IMR-90 (cell line): ENCODE measurements at regions not wholly inside any gene's neighbourhood (a gene's known extent, or its start where the extent isn't known, plus 50 kb on each side); places are given as distances from the start of the nearest gene placed in this dataset.

Experiments used
- ATAC-seq: fragments of 200-7000 bp; cut with Tn5 transposase; 2 replicates; pipeline ENCODE4 v1.9.1; 2020; ENCODE audit warnings: low read depth, mild to moderate bottlenecking, moderate library complexity
- BruUV-seq: library from RNA; stranded (reverse); fragments of 400-500 nt; replicated peaks from 2 replicates; lab custom pipeline; 2021; lab: Mats Ljungman, UMichigan
- CTCF ChIA-PET: fragments of 300-600 bp; formaldehyde crosslinking; extraction: SDS; loops from one replicate; lab custom pipeline; 2021; ENCODE audit warnings: antibody characterized with exemption; lab: Yijun Ruan, JAX
- POLR2A ChIA-PET: fragments of 300-600 bp; sonication (Branson Sonifier 250); formaldehyde crosslinking; loops from one replicate; lab custom pipeline; 2022; ENCODE audit warnings: antibody characterized with exemption; ENCODE audit not compliant: unreplicated experiment; lab: Charles Lee
- DNase-seq: peaks from one replicate; pipeline ENCODE4 v3.0.0; 2013
- H2AFZ ChIP-seq: replicated peaks from 2 replicates; pipeline ENCODE3; 2013; ENCODE audit warnings: low read length, mild to moderate bottlenecking; ENCODE audit not compliant: poor library complexity
- H2AK5ac ChIP-seq: 2 replicates; pipeline ENCODE4 v1.6.1; 2013; ENCODE audit warnings: low read depth, low read length, inconsistent platforms
- H2AK9ac ChIP-seq: replicated peaks from 2 replicates; pipeline ENCODE3; 2013; ENCODE audit warnings: mild to moderate bottlenecking, low read depth, low read length, moderate library complexity; ENCODE audit not compliant: poor library complexity
- H2BK120ac ChIP-seq: 2 replicates; pipeline ENCODE4 v1.6.1; 2013; ENCODE audit warnings: low read depth, low read length, inconsistent platforms
- H2BK15ac ChIP-seq: 3 replicates; pipeline ENCODE4 v1.6.1; 2013; ENCODE audit warnings: low read depth, low read length, inconsistent platforms
- H2BK20ac ChIP-seq: 2 replicates; pipeline ENCODE4 v1.6.1; 2013; ENCODE audit warnings: low read depth, mild to moderate bottlenecking, inconsistent platforms, low read length, moderate library complexity
- H2BK5ac ChIP-seq: 2 replicates; pipeline ENCODE4 v1.6.1; 2013; ENCODE audit warnings: mild to moderate bottlenecking, low read depth, low read length, inconsistent platforms; ENCODE audit not compliant: poor library complexity, severe bottlenecking
- H3K14ac ChIP-seq: replicated peaks from 2 replicates; pipeline ENCODE4 v1.6.1; 2013; ENCODE audit warnings: low read depth, low read length, inconsistent platforms
- H3K18ac ChIP-seq: 2 replicates; pipeline ENCODE4 v1.6.1; 2013; ENCODE audit warnings: low read depth, low read length, control low read depth
- H3K23ac ChIP-seq: 2 replicates; pipeline ENCODE4 v1.6.1; 2013; ENCODE audit warnings: low read depth, low read length, inconsistent platforms
- H3K27ac ChIP-seq: 2 replicates; pipeline ENCODE4 v1.5.1; 2013; ENCODE audit warnings: mild to moderate bottlenecking, control low read depth, low read length; ENCODE audit not compliant: insufficient read depth
- H3K27me3 ChIP-seq: 2 replicates; pipeline ENCODE4 v1.6.1; 2013; ENCODE audit warnings: low read length; ENCODE audit not compliant: control insufficient read depth, insufficient read depth
- H3K36me3 ChIP-seq: 2 replicates; pipeline ENCODE4 v1.6.1; 2013; ENCODE audit warnings: low read length, mixed read lengths; ENCODE audit not compliant: control insufficient read depth, insufficient read depth
- H3K4ac ChIP-seq: 2 replicates; pipeline ENCODE4 v1.6.1; 2013; ENCODE audit warnings: low read depth, low read length, inconsistent platforms
- H3K4me1 ChIP-seq: 2 replicates; pipeline ENCODE4 v1.6.1; 2013; ENCODE audit warnings: low read length, mixed read lengths; ENCODE audit not compliant: control insufficient read depth, insufficient read depth
- H3K4me2 ChIP-seq: 2 replicates; pipeline ENCODE4 v1.6.1; 2013; ENCODE audit warnings: low read depth, mild to moderate bottlenecking, control low read depth, low read length, moderate library complexity
- H3K4me3 ChIP-seq: 2 replicates; pipeline ENCODE4 v1.5.1; 2013; ENCODE audit warnings: low read depth, mild to moderate bottlenecking, control low read depth, low read length, moderate library complexity; ENCODE audit not compliant: insufficient read depth
- H3K56ac ChIP-seq: 2 replicates; pipeline ENCODE4 v1.6.1; 2013; ENCODE audit warnings: low read length, inconsistent platforms; ENCODE audit not compliant: insufficient read depth; ENCODE audit errors: extremely low read depth
- H3K79me1 ChIP-seq, 2 experiments: 2 replicates each; pipeline ENCODE4 v1.6.1; 2013; ENCODE audit warnings: low read length in 2 of 2, inconsistent platforms in 1 of 2, low read depth in 1 of 2
- H3K9ac ChIP-seq: 2 replicates; pipeline ENCODE4 v1.6.1; 2013; ENCODE audit warnings: low read depth, low read length, control low read depth
- H3K9me1 ChIP-seq: 2 replicates; pipeline ENCODE4 v1.6.1; 2013; ENCODE audit warnings: low read length, inconsistent platforms; ENCODE audit not compliant: insufficient read depth
- H3K9me3 ChIP-seq: 2 replicates; pipeline ENCODE4 v1.6.1; 2013; ENCODE audit warnings: low read length; ENCODE audit not compliant: control insufficient read depth, insufficient read depth
- H4K20me1 ChIP-seq: 2 replicates; pipeline ENCODE4 v1.6.1; 2013; ENCODE audit warnings: low read length, inconsistent platforms; ENCODE audit not compliant: insufficient read depth
- H4K5ac ChIP-seq: 2 replicates; pipeline ENCODE4 v1.6.1; 2013; ENCODE audit warnings: mild to moderate bottlenecking, low read depth, low read length, control low read depth
- H4K8ac ChIP-seq, 2 experiments: 2 replicates each; pipeline ENCODE4 v1.6.1; 2013; ENCODE audit warnings: low read depth in 2 of 2, low read length in 2 of 2, control low read depth in 1 of 2, inconsistent platforms in 1 of 2
- H4K91ac ChIP-seq: 2 replicates; pipeline ENCODE4 v1.6.1; 2013; ENCODE audit warnings: low read depth, low read length, inconsistent platforms; ENCODE audit not compliant: insufficient read depth
- BHLHE40 ChIP-seq: fragments of 150-350 bp; IDR thresholded peaks from 2 replicates; pipeline ENCODE4 v1.6.1; 2016; ENCODE audit warnings: mild to moderate bottlenecking, low read depth, low read length
- CEBPB ChIP-seq: IDR thresholded peaks from 2 replicates; pipeline ENCODE4 v1.6.1; 2012; ENCODE audit warnings: low read depth, low read length, improper control_type of control experiment
- CHD1 ChIP-seq: IDR thresholded peaks from 2 replicates; pipeline ENCODE4 v1.6.1; 2012; ENCODE audit warnings: low read depth, low read length, improper control_type of control experiment
- CTCF ChIP-seq: conservative IDR thresholded peaks from 2 replicates; pipeline ENCODE4 v1.5.1; 2012; ENCODE audit warnings: mild to moderate bottlenecking, low read depth, low read length, improper control_type of control experiment
- ELK1 ChIP-seq: fragments of 150-350 bp; IDR thresholded peaks from 2 replicates; pipeline ENCODE4 v1.6.1; 2016; ENCODE audit warnings: low read depth, mild to moderate bottlenecking, low read length, moderate library complexity, borderline replicate concordance
- FOS ChIP-seq: fragments of 150-350 bp; IDR thresholded peaks from 2 replicates; pipeline ENCODE4 v1.6.1; 2016; ENCODE audit warnings: low read depth, low read length
- MAFK ChIP-seq: IDR thresholded peaks from 2 replicates; pipeline ENCODE4 v1.6.1; 2012; ENCODE audit warnings: low read depth, low read length, improper control_type of control experiment
- MAZ ChIP-seq: IDR thresholded peaks from 2 replicates; pipeline ENCODE4 v1.6.1; 2012; ENCODE audit warnings: low read depth, mild to moderate bottlenecking, low read length, improper control_type of control experiment, moderate library complexity, borderline replicate concordance
- MXI1 ChIP-seq: IDR thresholded peaks from 2 replicates; pipeline ENCODE4 v1.6.1; 2012; ENCODE audit warnings: low read depth, mild to moderate bottlenecking, low read length, moderate library complexity, borderline replicate concordance
- NFE2L2 ChIP-seq: fragments of 150-350 bp; IDR thresholded peaks from 2 replicates; pipeline ENCODE4 v1.6.1; 2016; ENCODE audit warnings: low read depth, mild to moderate bottlenecking, low read length
- POLR2A ChIP-seq: IDR thresholded peaks from 2 replicates; pipeline ENCODE4 v1.6.1; 2012; ENCODE audit warnings: mild to moderate bottlenecking, low read depth, low read length
- RAD21 ChIP-seq: IDR thresholded peaks from 2 replicates; pipeline ENCODE4 v1.6.1; 2012; ENCODE audit warnings: low read length, improper control_type of control experiment
- RCOR1 ChIP-seq: IDR thresholded peaks from 2 replicates; pipeline ENCODE4 v1.6.1; 2012; ENCODE audit warnings: mild to moderate bottlenecking, low read length, improper control_type of control experiment; ENCODE audit not compliant: insufficient replicate concordance
- RFX5 ChIP-seq: IDR thresholded peaks from 2 replicates; pipeline ENCODE4 v1.8.0; 2012; ENCODE audit warnings: low read depth, mild to moderate bottlenecking, low read length, moderate library complexity
- SMC3 ChIP-seq: fragments of 150-350 bp; IDR thresholded peaks from 2 replicates; pipeline ENCODE4 v1.6.1; 2016; ENCODE audit warnings: low read depth, mild to moderate bottlenecking, antibody characterized with exemption, low read length, moderate library complexity
- USF2 ChIP-seq: fragments of 150-350 bp; IDR thresholded peaks from 2 replicates; pipeline ENCODE4 v1.6.1; 2017; ENCODE audit warnings: mild to moderate bottlenecking, antibody characterized with exemption, low read length, low read depth
- WGBS, 2 experiments: methylation state at CpG; one replicate each; pipeline versions ENCODE4 v1.1.5 to v1.1.7; 2013; ENCODE audit warnings: missing lambda C conversion rate in 2 of 2; ENCODE audit not compliant: insufficient read length in 1 of 2; ENCODE audit errors: extremely low coverage in 2 of 2; 5-methylcytosine and 5-hydroxymethylcytosine counted together
- dilution Hi-C: fragments of 300-500 bp; cut with HindIII; formaldehyde crosslinking; loops from one replicate; pipeline ENCODE4 v1.14.3; 2018; ENCODE audit warnings: low sequenced_read_pairs; ENCODE audit not compliant: unreplicated experiment
- in situ Hi-C: fragments of 300-500 bp; cut with MboI; formaldehyde crosslinking; loops from 3 replicates; pipeline ENCODE4 v1.14.3; 2019; ENCODE audit warnings: low sequenced_read_pairs, inconsistent platforms, mixed read lengths
- intact Hi-C: fragments of 100-400 bp; cut with micrococcal nuclease; formaldehyde crosslinking; loops from 2 replicates; pipeline ENCODE4 v1.10.0; 2022

DNA sequence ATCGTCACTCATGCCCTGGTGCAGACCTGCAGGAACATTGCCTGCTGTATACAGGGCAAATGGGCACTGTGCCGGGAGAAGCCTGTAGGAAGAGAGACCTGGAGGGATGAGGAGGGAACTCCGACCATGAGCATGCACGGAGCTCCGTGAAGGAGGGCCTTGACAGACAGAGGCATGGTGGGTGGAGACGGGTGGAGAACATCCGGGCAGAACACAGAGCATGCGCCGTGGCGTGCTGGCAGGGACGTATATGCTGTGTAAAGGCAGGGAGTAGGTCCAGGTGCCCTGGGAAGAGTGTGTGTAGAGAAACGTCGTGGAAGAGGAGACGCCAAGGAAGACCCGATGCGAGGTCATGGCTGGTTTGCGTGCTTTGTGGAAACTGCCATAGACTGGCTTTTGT, 133.0 kb upstream of the FAN1 start:
- Histone ChIP-seq H3K9ac (no peak overlapping the region), H4K5ac (no peak overlapping the region)

More for the DNA sequence above, 133.0 kb upstream of the FAN1 start:
- DNase-seq (no peak), ATAC-seq (no peak)
- peaks cover 2% of the 10 kb centered on the region; the same call in 1 of the 2 replicates for H3K36me3 ChIP-seq
- intact Hi-C loops = no loop called here
- H4K8ac ChIP-seq = no peak overlapping the region
- H3K4me1 ChIP-seq = no peaks in the 10 kb centered on the region
- H3K4me2 ChIP-seq = no peak overlapping the region
- H4K91ac ChIP-seq = no peak overlapping the region
- no peak overlapping the region for H2BK15ac ChIP-seq
- no peak overlapping the region for H2BK5ac ChIP-seq
- no peak overlapping the region for H2AK9ac ChIP-seq
- H3K18ac ChIP-seq = no peak overlapping the region
- H3K4me3 ChIP-seq = no peak overlapping the region
- no peaks in the 10 kb centered on the region for H3K79me1 ChIP-seq
- no TSS peak for BruUV-seq
- H3K9me1 ChIP-seq = no peaks in the 10 kb centered on the region
- H3K27me3 ChIP-seq = no peaks in the 10 kb centered on the region
- H2BK20ac ChIP-seq = no peak overlapping the region
- H2AK5ac ChIP-seq = no peak overlapping the region
- H3K56ac ChIP-seq = no peak overlapping the region
- H3K4ac ChIP-seq = no peak overlapping the region
- POLR2A ChIA-PET = no interaction called here
- dilution Hi-C loops = no loop called here
- no peak overlapping the region for H2AFZ ChIP-seq
- TF ChIP-seq RAD21 = no peak
- TF ChIP-seq SMC3 = no peak
- TF ChIP-seq USF2 = no peak
- no peak for TF ChIP-seq MAFK
- no peak for TF ChIP-seq MXI1
- no peak for TF ChIP-seq POLR2A
- TF ChIP-seq MAZ = no peak
- no peak for TF ChIP-seq FOS
- no peak for TF ChIP-seq CHD1
- no peak for TF ChIP-seq CTCF
- TF ChIP-seq NFE2L2 = no peak
- TF ChIP-seq RFX5 = no peak
- TF ChIP-seq RCOR1 = no peak
- TF ChIP-seq ELK1 = no peak
- no peak for TF ChIP-seq BHLHE40
- no peak for TF ChIP-seq CEBPB
- WGBS, 2 experiments = 98% methylated on average over 14 of the region's 17 CpGs; no CpG with 5 or more reads in 1 of the 2 experiments
- no peaks in the 10 kb centered on the region for H3K9me3 ChIP-seq
- H3K14ac ChIP-seq = no peak overlapping the region
- H4K20me1 ChIP-seq = no peaks in the 10 kb centered on the region
- no peak overlapping the region for H2BK120ac ChIP-seq
- CTCF ChIA-PET = no interaction called here
- no peak overlapping the region for H3K27ac ChIP-seq
- no peak overlapping the region for H3K23ac ChIP-seq
- in situ Hi-C loops = no loop called here
